ENCODE measurements at regions not wholly inside any gene's neighbourhood (a gene's known extent, or its start where the extent isn't known, plus 50 kb on each side); places are given as distances from the start of the nearest gene placed in this dataset.

DNA sequence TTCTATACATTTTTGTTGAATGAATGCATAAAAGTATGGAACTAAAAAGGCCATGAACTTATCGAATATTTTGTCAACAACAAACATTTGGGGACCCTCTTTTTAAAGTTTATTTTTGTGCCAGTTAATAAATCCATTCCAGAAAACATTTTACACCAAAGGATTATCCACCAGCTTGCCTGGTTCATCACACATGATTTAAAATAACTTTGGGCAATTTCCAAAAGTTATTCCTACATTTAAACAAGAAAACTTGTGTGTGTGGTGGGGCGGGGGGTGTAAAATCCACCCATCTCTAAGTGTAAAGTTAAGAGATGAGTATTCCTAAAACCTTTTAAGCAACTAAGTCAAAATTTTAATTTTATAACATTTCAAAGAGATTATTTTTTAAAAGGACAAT, 224.5 kb upstream of the SNX7 start:
- DNase-seq, result no peak
- intact Hi-C loops (cut with DNase I), result no loop called here

GRCh38 chr1:98429965-98430443, 231.5 kb upstream of the SNX7 start:
- intact Hi-C loops (cut with DNase I), result no loop called here
- DNase-seq, result peak in 6 of 42 donors; percentile 2 to 37 (median 10)

GRCh38 chr1:98428864-98429263, 232.7 kb upstream of the SNX7 start:
- intact Hi-C loops (cut with DNase I), result no loop called here
- DNase-seq, result no peak

GRCh38 chr1:98427664-98428063, 233.9 kb upstream of the SNX7 start:
- no peak for DNase-seq
- intact Hi-C loops (cut with DNase I), result no loop called here

- DNase-seq, result no peak
- intact Hi-C loops (cut with DNase I), result no loop called here
Observed at GRCh38 chr1:98426092-98426491, 235.4 kb upstream of the SNX7 start.

DNA sequence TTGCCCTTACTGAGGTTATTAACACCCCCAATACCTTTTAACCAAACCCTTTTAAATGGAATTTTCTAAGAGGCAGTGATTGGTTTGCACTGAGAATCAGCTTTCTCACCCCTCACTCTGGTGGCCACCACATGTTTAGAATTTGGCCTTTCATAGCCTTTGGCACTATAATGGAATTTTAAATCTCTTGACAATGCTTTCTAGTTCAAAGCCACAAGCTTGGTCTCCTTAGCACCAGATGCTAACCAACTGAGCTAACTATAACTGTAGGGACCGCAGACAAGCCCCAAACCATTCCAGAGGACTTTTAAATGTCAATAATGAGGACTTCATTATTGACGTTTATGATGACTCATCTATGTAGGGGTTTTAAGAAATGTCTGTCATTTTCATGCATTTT, 238.7 kb upstream of the SNX7 start:
- DNase-seq, result no peak

DNA sequence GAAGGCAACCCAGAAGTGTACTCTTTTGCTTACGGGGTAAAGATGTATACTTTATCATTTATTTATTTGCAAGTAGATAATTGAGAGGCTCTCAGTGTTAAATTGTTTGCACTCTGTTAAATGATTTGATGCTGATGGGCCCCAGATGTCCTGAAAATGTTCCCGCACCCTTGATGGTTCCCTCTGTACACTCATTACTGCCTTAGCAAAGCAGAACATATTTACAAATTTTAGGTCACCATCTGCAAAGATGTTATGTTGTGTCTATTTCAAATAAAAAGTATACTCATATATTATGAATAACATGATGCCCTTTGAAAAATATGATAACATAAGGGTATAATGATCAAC, 240.5 kb upstream of the SNX7 start:
- intact Hi-C loops (cut with DNase I), result no loop called here
- no peak for DNase-seq

More for the DNA sequence above, 238.7 kb upstream of the SNX7 start:
- intact Hi-C loops (cut with DNase I), result no loop called here

DNA sequence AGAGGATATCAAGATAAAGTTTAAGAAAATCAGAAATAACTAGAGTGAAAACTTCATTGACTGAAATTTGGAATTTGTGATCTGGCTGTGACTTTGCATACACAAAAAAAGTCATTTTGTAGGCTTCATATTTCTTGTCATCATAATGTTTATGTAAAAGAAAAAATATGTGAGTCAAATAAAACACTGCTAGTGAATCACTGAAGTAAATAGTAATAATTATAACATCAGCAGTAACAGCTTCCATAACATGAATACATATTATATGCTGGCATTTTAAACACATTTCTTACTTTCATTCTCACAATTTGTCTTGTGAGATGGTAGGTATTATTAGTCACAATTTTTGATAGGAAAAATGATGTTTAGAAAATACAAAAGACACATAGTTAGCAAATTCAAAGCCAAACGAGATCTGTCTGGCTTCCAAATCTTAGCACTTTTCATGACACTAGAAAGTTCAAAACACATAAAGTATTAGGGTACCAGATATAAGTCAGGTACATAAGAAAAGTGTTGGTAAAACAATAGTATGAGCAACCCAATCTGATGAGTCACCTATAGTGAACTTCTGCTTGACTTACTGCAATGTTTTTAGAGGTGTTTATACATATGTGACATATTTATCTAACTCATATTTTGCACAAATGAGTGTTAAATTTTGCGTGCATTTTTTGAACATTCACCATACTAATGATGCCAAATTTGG, 241.0 kb upstream of the SNX7 start:
- no peak for DNase-seq
- intact Hi-C loops (cut with DNase I), result no loop called here

- intact Hi-C loops (cut with DNase I), result no loop called here
- DNase-seq, result no peak
Observed at GRCh38 chr1:98417820-98418219, 243.7 kb upstream of the SNX7 start.

DNA sequence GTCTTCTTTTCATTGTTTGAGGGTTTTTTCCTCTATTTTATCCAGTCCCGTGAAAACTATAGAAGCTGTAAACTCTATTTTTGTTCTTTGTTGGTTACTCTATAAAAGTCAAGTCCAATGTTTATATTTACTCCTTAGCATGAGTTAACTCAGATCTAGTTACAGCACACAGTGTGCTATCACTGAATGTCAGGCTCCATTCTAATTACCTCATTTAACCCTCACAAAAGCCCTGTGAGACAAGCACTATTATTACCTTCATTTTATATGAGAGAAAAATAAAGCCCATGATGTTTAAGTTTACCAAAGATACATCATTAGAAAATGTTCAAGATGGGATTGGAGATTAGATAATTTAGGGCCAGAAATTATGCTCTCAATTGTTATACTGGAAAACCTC, 251.4 kb upstream of the SNX7 start:
- DNase-seq, result no peak
- intact Hi-C loops (cut with DNase I), result no loop called here

- intact Hi-C loops (cut with DNase I), result no loop called here
Observed at GRCh38 chr1:98406352-98407088, 255.0 kb upstream of the SNX7 start.

DNA sequence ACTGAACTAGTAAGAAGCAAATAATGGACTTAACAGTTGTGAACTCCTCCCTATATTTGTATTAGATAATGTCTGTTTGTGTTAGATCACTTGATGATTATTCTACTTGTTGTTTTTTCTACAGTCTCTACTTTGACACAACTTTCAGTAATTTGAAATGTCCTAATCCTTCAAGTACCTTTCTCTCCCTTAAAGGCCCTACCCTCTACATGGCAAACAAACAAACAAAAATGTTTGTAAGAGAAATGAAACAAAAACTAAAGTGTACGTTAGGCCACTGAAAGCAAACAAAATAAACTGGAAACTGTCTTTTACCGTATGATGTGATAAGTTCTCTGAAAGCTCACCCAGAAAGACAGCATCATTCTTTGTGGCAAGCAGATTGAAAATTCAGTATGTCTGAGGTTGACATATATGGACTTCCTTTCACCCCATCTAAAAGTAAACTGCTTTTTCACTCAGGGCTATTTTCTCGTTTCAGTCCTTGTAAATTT, 255.9 kb upstream of the SNX7 start:
- no peak for DNase-seq
- intact Hi-C loops (cut with DNase I), result no loop called here

More at GRCh38 chr1:98406352-98407088, 255.0 kb upstream of the SNX7 start:
- DNase-seq, result no peak

- intact Hi-C loops (cut with DNase I), result no loop called here
- DNase-seq, result no peak
Observed at GRCh38 chr1:98404866-98405265, 256.7 kb upstream of the SNX7 start.

GRCh38 chr1:98403963-98404480, 257.5 kb upstream of the SNX7 start:
- intact Hi-C loops (cut with DNase I), result no loop called here
- no peak for DNase-seq

- DNase-seq, result no peak
- intact Hi-C loops (cut with DNase I), result no loop called here
Observed at GRCh38 chr1:98402860-98403259, 258.7 kb upstream of the SNX7 start.

DNA sequence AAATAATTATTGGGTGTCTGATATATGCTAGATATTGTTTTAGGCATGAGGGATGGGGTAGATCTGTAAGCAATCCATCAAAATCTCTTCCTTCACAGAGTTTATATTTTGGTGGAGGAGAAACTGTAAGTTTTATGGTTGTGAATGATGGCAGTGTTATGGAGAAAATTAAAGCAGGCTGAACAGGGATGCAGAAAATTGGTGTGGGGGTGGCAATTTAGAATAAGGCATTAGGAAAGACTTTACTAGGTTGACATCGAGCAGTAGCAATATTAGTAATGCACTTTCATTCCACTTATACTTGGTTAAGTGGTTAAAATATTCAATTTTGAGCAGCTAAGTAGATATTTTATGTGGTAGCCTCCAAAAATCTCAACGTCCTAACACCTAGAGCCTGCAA, 261.1 kb upstream of the SNX7 start:
- DNase-seq, result peak in 15 of 42 donors; percentile 10 to 75 (median 37)

DNA sequence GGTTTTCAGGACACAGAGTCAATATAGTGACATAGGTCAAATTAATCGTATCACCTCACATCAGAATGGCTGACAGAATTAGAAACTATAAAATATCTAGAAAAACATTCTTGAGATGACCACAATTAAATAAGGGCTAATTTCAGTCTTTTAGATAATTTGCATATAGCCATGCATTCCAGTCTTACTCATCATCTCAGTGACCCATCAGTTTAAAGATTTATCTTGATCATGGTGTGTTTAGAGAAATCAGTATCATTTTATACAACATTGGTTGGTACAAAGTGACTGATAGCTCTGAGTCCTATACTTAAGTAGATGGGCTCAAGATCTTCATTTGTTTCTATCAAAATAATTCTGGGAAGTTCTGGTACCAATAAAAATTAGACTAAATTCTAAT, 262.3 kb upstream of the SNX7 start:
- intact Hi-C loops (cut with DNase I), result no loop called here
- DNase-seq, result no peak

More for the DNA sequence above, 261.1 kb upstream of the SNX7 start:
- intact Hi-C loops (cut with DNase I), result no loop called here

DNA sequence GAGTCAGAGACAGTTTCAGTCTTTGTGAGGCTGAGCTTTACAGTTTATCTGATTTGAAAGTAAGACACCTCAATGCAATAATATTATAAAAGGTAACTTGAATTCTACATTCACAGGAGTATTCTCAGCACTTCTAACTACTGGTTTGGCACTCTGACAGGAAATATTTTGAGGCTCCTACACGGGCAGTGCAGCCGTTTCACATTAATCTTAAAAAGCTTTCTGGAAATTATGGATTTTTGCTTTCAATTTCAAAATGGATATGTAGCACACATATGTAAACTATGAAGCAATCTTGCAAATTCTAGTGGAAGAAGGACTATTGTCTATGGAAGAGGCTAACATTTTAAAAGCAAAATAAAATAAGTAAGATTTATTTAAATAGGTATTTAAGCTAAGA, 262.9 kb upstream of the SNX7 start:
- DNase-seq, result no peak

DNA sequence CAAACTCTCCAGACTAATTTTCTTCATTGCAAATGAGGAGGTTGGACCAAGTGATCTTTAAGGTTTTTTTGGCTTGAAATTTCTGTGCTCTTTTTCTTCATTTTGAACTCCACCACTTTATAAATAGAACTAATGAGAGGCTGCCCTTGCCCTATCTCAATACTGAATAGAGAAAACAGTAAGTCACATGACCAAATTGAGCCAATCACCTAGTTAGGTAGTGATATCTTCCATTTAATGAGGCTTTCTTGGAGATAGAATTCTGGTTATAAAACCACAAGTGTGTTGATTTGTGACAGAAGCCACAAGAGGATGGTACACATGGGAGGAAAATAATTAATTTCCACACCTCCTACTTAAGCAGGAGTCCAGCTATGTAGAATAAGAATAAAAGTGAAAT, 263.4 kb upstream of the SNX7 start:
- DNase-seq, result no peak
- intact Hi-C loops (cut with DNase I), result no loop called here

More for the DNA sequence above, 262.9 kb upstream of the SNX7 start:
- intact Hi-C loops (cut with DNase I), result no loop called here

DNA sequence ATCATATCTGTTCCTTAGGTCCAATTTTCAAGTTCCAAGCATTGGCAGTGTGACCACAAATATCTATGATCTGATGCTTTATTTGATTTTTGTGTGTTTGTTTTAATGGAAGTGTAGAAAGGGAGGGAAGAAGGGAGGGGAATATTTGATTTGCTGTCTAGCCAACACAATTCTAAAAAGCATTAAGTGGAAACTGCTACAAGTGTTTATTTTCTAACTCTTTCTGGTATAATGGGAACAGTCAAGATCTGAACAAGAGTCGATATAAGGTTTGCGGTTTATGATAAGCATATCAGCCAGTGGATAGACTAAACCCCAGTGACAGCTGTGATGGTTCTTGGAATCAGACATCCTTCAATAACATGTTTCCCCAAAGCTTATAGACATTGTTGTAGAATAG, 267.8 kb upstream of the SNX7 start:
- intact Hi-C loops (cut with DNase I), result no loop called here
- DNase-seq, result no peak

Data from head of caudate nucleus (tissue), 42 donors.